ENCODE measurements at regions not wholly inside any gene's neighbourhood (a gene's known extent, or its start where the extent isn't known, plus 50 kb on each side); places are given as distances from the start of the nearest gene placed in this dataset.
A peak's percentile ranks its signal among the peaks of the same experiment; 100 is the strongest.
"Not testable (repeated sequence)": the region's sequence is repeated elsewhere in the genome, so short reads cannot be mapped to it uniquely, and the experiment has no call there.

DNA sequence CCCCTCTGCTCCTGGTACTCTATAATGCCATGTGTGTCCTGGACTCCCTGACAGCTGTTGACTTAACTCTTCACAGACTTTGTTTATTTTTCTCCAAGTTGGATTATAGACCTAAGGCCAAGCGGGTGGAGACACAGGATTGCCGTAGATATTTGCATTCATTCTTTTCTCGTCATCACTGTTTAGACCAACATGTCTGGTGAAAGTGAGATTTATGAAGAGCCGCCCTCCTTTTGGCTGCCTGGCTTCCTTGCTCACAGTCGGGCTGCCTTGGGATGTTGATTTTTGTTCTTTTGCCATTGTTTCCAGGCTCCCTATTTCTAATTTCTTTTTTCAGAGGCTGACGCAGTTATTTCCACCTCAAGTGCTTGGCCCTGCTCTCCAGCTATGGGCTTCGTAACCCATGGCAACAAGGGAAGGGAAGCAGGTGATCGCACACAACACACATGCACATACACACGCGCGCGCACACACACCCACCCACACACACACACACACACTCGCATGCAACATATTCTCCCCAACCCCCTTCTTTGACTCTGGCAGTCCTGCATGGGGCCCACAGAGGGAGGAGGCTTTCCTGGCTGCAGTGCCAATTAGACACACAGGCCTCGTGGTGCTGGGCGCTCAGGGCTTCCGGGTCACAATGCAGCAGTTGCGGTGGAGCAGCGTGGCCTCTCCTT lies 296.5 kb downstream of the MTX2 start:
- peak in 1 of 4 donors; percentile 47 for DNase-seq (ENCODE audit: low read depth in 4 of 4, low spot score in 3 of 4)

- DNase-seq (ENCODE audit: low read depth in 4 of 4, low spot score in 3 of 4) = no peak
Measured at GRCh38 chr2:176566496-176566895, 297.3 kb downstream of the MTX2 start.

DNA sequence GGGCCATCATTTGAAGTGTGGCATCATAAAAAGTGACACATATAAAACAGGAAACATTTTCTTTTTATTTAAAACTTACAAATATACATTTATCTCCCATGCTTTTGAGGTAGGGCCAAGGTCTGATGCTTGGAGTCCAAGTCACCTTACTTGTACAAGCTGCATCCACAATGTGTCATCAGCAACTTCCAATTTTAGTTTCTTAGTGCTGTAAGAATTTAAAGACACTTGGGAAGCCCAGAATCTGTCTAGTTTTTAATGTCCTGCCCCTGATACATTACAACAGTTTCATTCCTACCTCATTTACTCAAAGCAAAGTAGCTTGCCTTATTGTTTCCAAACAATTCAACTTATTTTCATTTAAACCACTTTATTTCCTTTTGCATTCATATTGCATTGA lies 297.7 kb downstream of the MTX2 start:
- no peak for DNase-seq (ENCODE audit: low read depth in 4 of 4, low spot score in 3 of 4)

- no peak for DNase-seq (ENCODE audit: low read depth in 4 of 4, low spot score in 3 of 4)
Measured at GRCh38 chr2:176567361-176567760, 298.1 kb downstream of the MTX2 start.

DNA sequence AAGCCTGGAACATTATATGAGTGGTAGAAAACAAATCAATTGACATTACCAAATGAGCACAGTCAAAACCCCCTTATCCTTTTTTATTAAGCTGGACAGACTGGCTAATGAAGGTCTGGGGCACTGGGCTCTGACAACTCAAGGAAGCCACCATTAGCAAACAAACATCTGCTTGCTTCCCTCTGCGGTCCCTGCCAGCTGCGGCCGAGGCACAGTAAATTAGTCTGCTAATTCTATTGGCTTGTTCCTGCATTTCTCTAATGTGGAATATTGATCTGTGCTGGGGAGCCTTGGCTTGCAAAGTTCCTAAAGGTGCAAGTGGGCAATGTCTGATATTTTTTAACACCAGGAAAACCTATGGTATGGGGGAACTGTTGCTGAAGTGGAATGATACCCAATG lies 300.3 kb downstream of the MTX2 start:
- DNase-seq (ENCODE audit: low read depth in 4 of 4, low spot score in 3 of 4) = no peak

- DNase-seq (ENCODE audit: low read depth in 4 of 4, low spot score in 3 of 4) = no peak
Measured at GRCh38 chr2:176573612-176574483, 304.6 kb downstream of the MTX2 start.

GRCh38 chr2:176574484-176575236 lies 305.4 kb downstream of the MTX2 start:
- no peak for DNase-seq (ENCODE audit: low read depth in 4 of 4, low spot score in 3 of 4)

DNA sequence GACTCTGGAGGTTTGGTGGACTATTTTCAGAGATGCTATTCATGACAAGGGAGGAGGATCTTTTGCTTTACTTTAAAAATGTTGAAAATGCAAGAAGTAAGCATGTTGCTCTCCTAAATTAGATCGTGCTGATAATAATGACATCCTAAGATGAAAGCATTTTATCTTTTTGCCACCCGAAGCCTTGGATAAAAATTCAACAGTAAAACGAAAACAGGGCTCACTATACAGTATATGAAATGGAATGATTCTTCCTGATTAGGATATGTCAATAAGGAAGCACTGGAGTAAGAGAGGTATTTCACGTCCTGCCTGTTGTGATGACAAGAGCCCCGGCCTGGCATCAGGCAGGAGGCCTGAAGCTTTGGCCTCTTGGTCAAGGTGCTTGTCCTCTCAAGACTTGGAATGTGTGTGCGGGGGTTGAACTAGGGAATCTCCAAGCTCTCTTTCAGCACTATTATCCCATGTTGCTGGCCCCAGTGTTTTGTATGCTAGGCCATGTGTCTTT lies 306.0 kb downstream of the MTX2 start:
- DNase-seq (ENCODE audit: low read depth in 4 of 4, low spot score in 3 of 4) = no peak

- DNase-seq (ENCODE audit: low read depth in 4 of 4, low spot score in 3 of 4) = no peak
Measured at GRCh38 chr2:176577054-176577453, 307.8 kb downstream of the MTX2 start.

- not testable (repeated sequence) for DNase-seq (ENCODE audit: low read depth in 4 of 4, low spot score in 3 of 4)
Measured at GRCh38 chr2:176578292-176578691, 309.1 kb downstream of the MTX2 start.

DNA sequence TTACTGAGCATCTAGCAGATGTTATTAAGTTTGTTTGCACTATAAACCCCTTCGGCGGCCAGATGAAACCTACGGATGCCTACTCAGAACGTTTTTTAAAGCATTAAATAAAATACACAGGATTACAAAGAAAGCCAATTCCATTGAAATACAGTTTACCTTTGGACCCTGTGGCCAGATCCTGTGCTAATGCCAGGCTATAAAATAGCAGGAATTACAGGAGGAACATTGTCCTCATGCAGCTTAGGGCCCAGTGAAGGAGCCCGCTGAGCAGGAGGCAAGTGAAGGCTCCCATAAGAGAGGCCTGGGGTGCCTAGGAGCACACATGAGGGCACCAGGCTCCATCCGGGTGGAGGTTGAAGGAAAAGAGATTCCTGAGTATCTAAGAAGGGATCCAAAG lies 310.4 kb downstream of the MTX2 start:
- DNase-seq (ENCODE audit: low read depth in 4 of 4, low spot score in 3 of 4) = no peak

- no peak for DNase-seq (ENCODE audit: low read depth in 4 of 4, low spot score in 3 of 4)
Measured at GRCh38 chr2:176581557-176582165, 312.4 kb downstream of the MTX2 start.

DNA sequence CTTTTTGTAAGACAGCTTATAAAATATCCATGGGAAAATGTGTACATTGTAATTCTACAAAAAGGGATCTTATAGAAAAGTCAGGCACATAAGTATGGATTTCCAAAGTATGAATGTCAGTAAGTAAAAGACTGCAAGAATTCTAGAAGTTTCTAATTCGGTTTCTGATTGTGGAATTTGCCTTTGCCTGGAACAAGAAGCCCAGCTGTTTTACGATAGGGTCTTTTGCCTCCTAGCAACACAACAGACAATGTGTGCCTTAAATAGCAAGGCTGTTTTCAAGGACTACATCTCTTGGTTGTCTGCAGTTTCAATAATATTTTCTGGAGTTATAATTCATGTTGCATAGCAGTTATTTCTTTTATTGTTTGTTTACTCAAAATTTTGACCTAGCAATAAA lies 312.9 kb downstream of the MTX2 start:
- DNase-seq (ENCODE audit: low read depth in 4 of 4, low spot score in 3 of 4) = no peak

- no peak for DNase-seq (ENCODE audit: low read depth in 4 of 4, low spot score in 3 of 4)
Measured at GRCh38 chr2:176582990-176583481, 313.8 kb downstream of the MTX2 start.

DNA sequence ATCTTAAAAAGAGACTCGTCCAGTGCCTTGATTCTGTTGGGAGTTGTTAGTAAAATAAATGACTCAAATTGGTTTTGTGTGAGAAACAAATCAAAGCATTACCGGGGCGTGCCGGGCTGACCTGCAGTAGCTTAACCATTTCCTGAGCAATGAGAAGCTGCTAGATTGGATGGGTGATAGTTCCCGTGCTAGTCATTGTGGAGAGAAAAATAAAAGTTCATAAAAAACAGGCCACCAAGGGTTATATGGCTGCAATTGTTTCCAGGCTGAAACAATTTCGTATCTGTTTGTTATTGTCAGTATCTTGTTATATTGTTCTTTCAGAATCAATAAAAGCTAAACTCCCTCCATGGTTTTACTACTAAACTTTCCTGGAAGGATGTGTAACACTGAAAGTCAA lies 314.4 kb downstream of the MTX2 start:
- no peak for DNase-seq (ENCODE audit: low read depth in 4 of 4, low spot score in 3 of 4)

DNA sequence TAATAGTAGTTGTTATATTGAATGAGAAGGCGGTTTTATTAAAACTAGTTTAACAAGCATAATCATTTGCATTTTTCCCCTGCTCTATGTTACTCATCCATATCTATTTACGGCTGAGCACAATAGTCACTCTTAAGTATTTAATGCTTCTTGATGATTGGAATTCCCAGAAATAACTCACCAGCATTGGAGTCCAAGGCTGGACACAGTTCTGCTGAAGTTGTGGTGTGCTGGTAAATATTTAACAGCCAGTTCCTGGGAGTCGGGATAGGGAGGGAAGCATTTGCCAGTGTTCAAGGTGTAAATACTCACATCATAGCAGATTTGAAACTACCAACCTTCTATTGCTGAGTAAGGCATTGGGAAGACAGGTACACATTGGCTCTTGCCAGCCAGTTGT lies 315.1 kb downstream of the MTX2 start:
- peak in 1 of 4 donors; percentile 46 for DNase-seq (ENCODE audit: low read depth in 4 of 4, low spot score in 3 of 4)

DNA sequence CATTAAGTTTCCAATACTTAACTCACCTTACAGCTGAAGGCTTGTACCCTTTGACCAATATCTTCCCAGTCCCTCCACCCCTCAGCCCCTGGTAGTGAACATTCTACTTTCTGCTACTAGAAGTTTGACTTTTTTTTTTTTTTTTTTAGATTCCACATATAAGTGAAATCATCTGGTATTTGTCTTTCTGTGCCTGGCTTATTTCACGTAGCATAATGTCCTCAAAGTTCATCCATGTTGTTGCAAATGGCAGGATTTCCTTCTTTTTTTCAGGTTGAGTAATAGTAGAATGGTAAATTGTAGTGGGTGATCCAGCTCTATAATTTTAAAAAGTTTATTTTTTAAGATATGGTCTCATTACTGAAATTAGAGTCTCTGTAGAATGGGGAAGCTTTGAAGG lies 316.0 kb downstream of the MTX2 start:
- DNase-seq (ENCODE audit: low read depth in 4 of 4, low spot score in 3 of 4) = no peak

DNA sequence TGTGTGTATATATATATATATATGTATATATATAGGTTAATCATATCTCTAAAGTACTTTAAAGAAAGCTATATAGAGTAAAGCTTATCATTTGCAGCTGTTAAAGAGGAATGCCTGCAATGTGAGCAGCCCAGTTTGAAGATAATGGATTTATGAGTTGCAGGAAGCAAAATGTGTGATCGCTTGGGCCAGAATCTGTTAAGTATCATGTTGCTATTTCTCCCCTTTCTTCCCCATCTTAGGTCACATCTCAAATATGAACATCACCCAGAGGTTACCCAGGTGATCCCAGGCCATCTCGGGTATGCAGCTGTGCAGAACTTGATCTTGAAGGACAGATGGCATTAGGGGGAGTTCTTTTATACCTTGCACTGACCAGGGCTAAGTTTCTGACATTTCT lies 316.5 kb downstream of the MTX2 start:
- DNase-seq (ENCODE audit: low read depth in 4 of 4, low spot score in 3 of 4) = no peak

GRCh38 chr2:176589287-176589686 lies 320.0 kb downstream of the MTX2 start:
- no peak for DNase-seq (ENCODE audit: low read depth in 4 of 4, low spot score in 3 of 4)

DNA sequence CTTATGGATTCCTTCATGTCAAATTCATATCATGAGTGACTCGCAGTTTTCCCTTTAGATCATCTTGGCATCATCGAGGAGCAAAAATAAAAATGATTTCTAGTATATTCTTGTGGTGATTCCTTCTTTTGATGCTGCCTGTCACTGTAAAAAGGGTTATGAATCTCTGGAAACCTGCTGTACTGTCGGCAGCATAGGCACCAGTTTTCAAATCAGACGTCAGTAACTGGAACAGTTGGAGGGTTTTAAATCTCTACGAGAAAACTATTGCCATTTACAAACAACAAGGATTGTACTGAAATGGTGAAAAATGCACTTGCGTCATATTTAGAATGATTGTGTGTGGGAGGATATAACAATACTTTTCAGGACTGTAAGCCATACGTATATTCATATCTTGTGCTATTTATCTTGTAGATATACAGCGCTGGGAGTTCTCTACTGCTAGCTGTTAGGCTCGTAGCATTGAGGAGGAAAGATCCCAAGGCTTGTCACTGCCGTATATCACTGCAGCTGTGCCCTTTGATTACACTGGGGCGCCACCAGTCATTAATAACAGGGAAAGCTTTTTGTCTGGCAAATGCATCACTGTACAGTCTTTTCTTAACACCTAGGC lies 320.7 kb downstream of the MTX2 start:
- DNase-seq (ENCODE audit: low read depth in 4 of 4, low spot score in 3 of 4) = no peak
